Endodermal cell (in vitro differentiated cells): ENCODE measurements at regions not wholly inside any gene's neighbourhood (a gene's known extent, or its start where the extent isn't known, plus 50 kb on each side); places are given as distances from the start of the nearest gene placed in this dataset.

Experiments
- DNase-seq: peaks from one replicate; pipeline ENCODE4 v3.0.0-alpha.2; 2017
- H3K27ac ChIP-seq: 2 replicates; pipeline ENCODE4 v1.5.1; 2013; ENCODE audit warnings: mild to moderate bottlenecking, low read depth, low read length, moderate library complexity
- H3K27me3 ChIP-seq: 2 replicates; pipeline ENCODE4 v1.6.1; 2013; ENCODE audit warnings: mild to moderate bottlenecking, low read length, moderate library complexity; ENCODE audit not compliant: insufficient read depth, control insufficient read depth, poor library complexity, severe bottlenecking
- H3K36me3 ChIP-seq: 2 replicates; pipeline ENCODE4 v1.7.0; 2013; ENCODE audit warnings: mild to moderate bottlenecking, low read length, moderate library complexity; ENCODE audit not compliant: control insufficient read depth, insufficient read depth
- H3K4me1 ChIP-seq: one replicate; pipeline ENCODE4 v1.7.0; 2013; ENCODE audit warnings: low read length; ENCODE audit not compliant: control insufficient read depth, insufficient read depth
- H3K4me3 ChIP-seq: 2 replicates; pipeline ENCODE4 v1.5.1; 2013; ENCODE audit warnings: mild to moderate bottlenecking, low read length, moderate library complexity
- H3K9ac ChIP-seq: 2 replicates; pipeline ENCODE4 v1.6.1; 2013; ENCODE audit warnings: mild to moderate bottlenecking, low read length, moderate library complexity; ENCODE audit not compliant: poor library complexity, severe bottlenecking; ENCODE audit errors: extremely low read depth
- H3K9me3 ChIP-seq: 2 replicates; pipeline ENCODE4 v1.6.1; 2013; ENCODE audit warnings: mild to moderate bottlenecking, low read length, moderate library complexity; ENCODE audit not compliant: control insufficient read depth
- H3K27ac Mint-ChIP-seq: 2 replicates; pipeline ENCODE4 v1.8.0; 2020; ENCODE audit warnings: mixed read lengths
- H3K27me3 Mint-ChIP-seq: 2 replicates; pipeline ENCODE4 v1.8.0; 2021; ENCODE audit warnings: mild to moderate bottlenecking, mixed read lengths; ENCODE audit not compliant: insufficient read depth
- H3K36me3 Mint-ChIP-seq: 2 replicates; pipeline ENCODE4 v1.8.0; 2020; ENCODE audit warnings: low read depth, mixed read lengths
- H3K4me1 Mint-ChIP-seq: 2 replicates; pipeline ENCODE4 v1.8.0; 2020; ENCODE audit warnings: mixed read lengths
- H3K4me3 Mint-ChIP-seq: 2 replicates; pipeline ENCODE4 v1.8.0; 2020; ENCODE audit warnings: mild to moderate bottlenecking, moderate library complexity, mixed read lengths
- H3K9me3 Mint-ChIP-seq: 2 replicates; pipeline ENCODE4 v1.8.0; 2020; ENCODE audit warnings: mild to moderate bottlenecking, mixed read lengths
- WGBS, 2 experiments: methylation state at CpG; one replicate each; pipeline versions ENCODE4 v1.1.5 to v1.1.7; 2013; ENCODE audit warnings: missing lambda C conversion rate in 2 of 2, mixed read lengths in 1 of 2; ENCODE audit not compliant: insufficient coverage in 1 of 2, insufficient read length in 1 of 2; 5-methylcytosine and 5-hydroxymethylcytosine counted together
- TF ChIP-seq, protein P1 (sequence below): fragments of 200-600 bp; sonication (generic); conservative IDR thresholded peaks from 2 replicates; pipeline ENCODE4 v1.5.0; 2021; ENCODE audit warnings: antibody characterized with exemption, mild to moderate bottlenecking

DNA sequence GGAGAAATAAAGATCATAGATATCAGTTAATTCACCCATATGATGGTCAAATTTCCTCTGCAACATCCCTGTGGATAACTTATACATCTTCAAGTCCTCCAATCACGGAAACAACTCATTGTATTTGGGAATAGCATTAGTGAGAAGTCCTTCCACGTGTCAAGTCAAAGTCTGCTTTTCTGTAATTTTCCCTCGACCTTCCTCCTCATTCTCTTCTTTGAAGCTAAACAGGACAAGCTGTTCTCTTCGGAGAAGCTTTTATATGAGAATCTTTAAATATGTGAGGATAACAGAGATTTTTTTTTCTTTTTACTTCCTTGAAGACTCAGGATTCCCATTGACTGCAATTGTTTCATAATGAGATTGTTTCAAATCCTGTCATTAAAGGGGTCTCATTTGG lies 230.4 kb downstream of the ZPLD1 start:
- Mint-ChIP-seq H3K27me3 (peaks cover 30% of the 10 kb centered on the region), H3K4me1 (no peaks in the 10 kb centered on the region), H3K9me3 (no peaks in the 10 kb centered on the region), H3K36me3 (no peaks in the 10 kb centered on the region), H3K27ac (no peak overlapping the region), H3K4me3 (no peak overlapping the region)
- H3K9me3 ChIP-seq, result no peaks in the 10 kb centered on the region
- H3K4me3 ChIP-seq, result no peak overlapping the region
- no peak for DNase-seq
- no peaks in the 10 kb centered on the region for H3K4me1 ChIP-seq
- no peak overlapping the region for H3K27ac ChIP-seq
- 85 to 93% methylated on average over 3 to 4 of the region's 4 CpGs for WGBS, 2 experiments
- H3K27me3 ChIP-seq, result peaks cover 14% of the 10 kb centered on the region
- no peaks in the 10 kb centered on the region for H3K36me3 ChIP-seq
- H3K9ac ChIP-seq, result no peak overlapping the region
- TF ChIP-seq, protein P1, sequence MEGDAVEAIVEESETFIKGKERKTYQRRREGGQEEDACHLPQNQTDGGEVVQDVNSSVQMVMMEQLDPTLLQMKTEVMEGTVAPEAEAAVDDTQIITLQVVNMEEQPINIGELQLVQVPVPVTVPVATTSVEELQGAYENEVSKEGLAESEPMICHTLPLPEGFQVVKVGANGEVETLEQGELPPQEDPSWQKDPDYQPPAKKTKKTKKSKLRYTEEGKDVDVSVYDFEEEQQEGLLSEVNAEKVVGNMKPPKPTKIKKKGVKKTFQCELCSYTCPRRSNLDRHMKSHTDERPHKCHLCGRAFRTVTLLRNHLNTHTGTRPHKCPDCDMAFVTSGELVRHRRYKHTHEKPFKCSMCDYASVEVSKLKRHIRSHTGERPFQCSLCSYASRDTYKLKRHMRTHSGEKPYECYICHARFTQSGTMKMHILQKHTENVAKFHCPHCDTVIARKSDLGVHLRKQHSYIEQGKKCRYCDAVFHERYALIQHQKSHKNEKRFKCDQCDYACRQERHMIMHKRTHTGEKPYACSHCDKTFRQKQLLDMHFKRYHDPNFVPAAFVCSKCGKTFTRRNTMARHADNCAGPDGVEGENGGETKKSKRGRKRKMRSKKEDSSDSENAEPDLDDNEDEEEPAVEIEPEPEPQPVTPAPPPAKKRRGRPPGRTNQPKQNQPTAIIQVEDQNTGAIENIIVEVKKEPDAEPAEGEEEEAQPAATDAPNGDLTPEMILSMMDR, result no peak

DNA sequence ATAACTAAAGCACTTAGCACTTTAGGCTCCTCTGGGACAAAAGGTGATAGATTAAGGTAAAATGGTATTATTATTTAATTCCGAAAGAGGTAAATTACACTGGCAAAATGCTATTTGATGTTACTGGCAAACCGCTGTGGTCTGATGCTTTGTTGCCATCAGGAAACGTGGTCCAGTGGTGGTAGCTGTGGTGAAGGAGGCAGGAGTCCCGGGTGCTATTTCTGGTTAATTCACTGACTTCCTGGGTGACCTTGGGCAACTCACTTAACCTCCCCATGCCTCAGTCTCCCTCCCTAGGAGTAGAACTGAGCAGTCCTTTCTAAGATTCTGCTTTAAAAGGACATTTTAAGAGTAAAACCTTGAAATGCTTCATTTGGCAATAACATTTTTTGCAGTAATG lies 233.4 kb downstream of the ZPLD1 start:
- Histone ChIP-seq H3K9ac (no peak overlapping the region), H3K9me3 (no peaks in the 10 kb centered on the region), H3K4me3 (no peak overlapping the region), H3K27ac (no peak overlapping the region), H3K36me3 (no peaks in the 10 kb centered on the region), H3K4me1 (no peaks in the 10 kb centered on the region), H3K27me3 (peaks cover 32% of the 10 kb centered on the region)
- no peaks in the 10 kb centered on the region for H3K9me3 Mint-ChIP-seq
- no peaks in the 10 kb centered on the region for H3K36me3 Mint-ChIP-seq
- H3K27ac Mint-ChIP-seq, result no peak overlapping the region
- no peak overlapping the region for H3K4me3 Mint-ChIP-seq
- peaks cover 46% of the 10 kb centered on the region for H3K27me3 Mint-ChIP-seq
- TF ChIP-seq, protein P1, result no peak
- WGBS, 2 experiments, result 89 to 100% methylated on average over 3 to 4 of the region's 4 CpGs
- no peak for DNase-seq
- H3K4me1 Mint-ChIP-seq, result peaks cover 13% of the 10 kb centered on the region

DNA sequence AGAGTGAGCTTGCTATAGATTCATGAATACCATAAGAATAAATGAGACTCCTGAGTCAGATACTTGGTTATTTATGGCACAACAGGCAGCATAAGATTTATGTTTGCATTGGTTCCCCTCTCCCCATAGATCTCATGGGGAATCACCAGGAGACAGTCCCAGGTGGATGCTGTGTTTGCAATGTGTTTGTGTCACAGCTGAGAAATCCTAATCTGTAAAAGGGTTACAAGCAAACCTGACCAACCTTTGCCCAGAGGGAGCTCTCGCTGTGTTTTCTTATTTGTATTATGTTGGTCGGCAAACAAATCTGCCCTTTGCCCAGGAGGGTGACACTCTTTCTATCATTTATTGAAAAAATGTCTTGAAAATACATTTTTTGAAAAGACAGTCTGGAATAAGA lies 236.2 kb downstream of the ZPLD1 start:
- Histone ChIP-seq H3K9ac (no peak overlapping the region), H3K27ac (no peak overlapping the region), H3K9me3 (no peaks in the 10 kb centered on the region), H3K36me3 (no peaks in the 10 kb centered on the region), H3K4me1 (no peaks in the 10 kb centered on the region), H3K27me3 (peaks cover 28% of the 10 kb centered on the region), H3K4me3 (no peak overlapping the region)
- Mint-ChIP-seq H3K27ac (no peak overlapping the region), H3K27me3 (peaks cover 44% of the 10 kb centered on the region), H3K36me3 (no peaks in the 10 kb centered on the region), H3K9me3 (no peaks in the 10 kb centered on the region), H3K4me1 (peaks cover 26% of the 10 kb centered on the region), H3K4me3 (no peak overlapping the region)
- TF ChIP-seq, protein P1, result no peak
- 91 to 100% methylated on average over 2 of the region's 2 CpGs for WGBS, 2 experiments
- no peak for DNase-seq
